ENCODE measurements at regions not wholly inside any gene's neighbourhood (a gene's known extent, or its start where the extent isn't known, plus 50 kb on each side); places are given as distances from the start of the nearest gene placed in this dataset.

GRCh38 chr6:168730931-168731716, 290.1 kb downstream of the SMOC2 start:
- TF ChIP-seq YY1 (IDR thresholded peaks at IDR 0.05; ENCODE audit: insufficient read depth, insufficient read length), result no peak
- no peak for TF ChIP-seq ZNF274 (IDR thresholded peaks at IDR 0.05; ENCODE audit: low read depth, low read length)
